SW480 (cell line): ENCODE measurements at regions not wholly inside any gene's neighbourhood (a gene's known extent, or its start where the extent isn't known, plus 50 kb on each side); places are given as distances from the start of the nearest gene placed in this dataset.

Experiments
- DNase-seq: peaks from one replicate; pipeline ENCODE4 v3.0.0-alpha.2; 2016; ENCODE audit warnings: low spot score

GRCh38 chr3:159763602-159764489 lies 224.8 kb upstream of the IL12A start:
- peak; percentile 91 for DNase-seq

GRCh38 chr3:159764490-159765029 lies 224.1 kb upstream of the IL12A start:
- no peak for DNase-seq

DNA sequence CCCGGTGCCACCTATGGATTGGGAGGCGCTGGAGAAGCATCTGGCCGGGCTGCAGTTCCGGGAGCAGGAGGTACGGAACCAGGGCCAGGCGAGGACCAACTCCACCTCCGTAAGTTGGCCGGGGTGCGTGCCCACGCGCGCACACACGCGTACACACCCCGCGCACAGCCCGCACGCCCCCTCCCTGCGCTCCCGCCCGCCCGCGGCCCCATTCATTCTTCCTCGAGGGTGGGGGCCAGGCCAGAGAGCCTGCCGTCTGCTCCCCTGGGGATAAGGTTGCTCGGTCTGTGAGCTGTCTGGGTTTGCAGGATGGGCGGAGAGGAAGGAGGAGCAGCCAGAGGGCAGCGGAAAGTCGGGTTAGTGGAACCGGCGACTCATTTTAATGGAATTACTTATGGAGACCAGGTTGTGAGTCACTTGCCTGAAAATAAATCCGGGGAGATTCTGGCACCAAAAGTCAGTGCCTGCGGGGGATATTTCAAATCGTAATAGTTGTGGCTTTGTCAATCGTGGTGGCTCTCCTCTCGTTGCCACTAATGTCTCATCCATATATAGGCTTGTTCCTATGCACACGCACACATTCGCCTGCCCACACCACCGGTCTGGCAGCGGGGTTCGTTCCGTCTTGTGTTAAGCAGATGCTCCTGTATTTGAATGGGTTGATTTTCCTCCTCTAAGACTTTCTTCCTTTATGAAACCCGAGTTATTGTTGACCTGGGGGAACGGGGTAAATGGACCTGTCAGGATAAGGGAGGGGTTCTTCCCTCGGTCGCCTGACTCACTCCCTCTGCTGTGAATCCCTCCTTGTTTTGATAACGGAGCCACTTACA lies 223.4 kb upstream of the IL12A start:
- DNase-seq: peak; percentile 95

- no peak for DNase-seq
These were observed 222.8 kb upstream of the IL12A start for GRCh38 chr3:159765860-159766294.

DNA sequence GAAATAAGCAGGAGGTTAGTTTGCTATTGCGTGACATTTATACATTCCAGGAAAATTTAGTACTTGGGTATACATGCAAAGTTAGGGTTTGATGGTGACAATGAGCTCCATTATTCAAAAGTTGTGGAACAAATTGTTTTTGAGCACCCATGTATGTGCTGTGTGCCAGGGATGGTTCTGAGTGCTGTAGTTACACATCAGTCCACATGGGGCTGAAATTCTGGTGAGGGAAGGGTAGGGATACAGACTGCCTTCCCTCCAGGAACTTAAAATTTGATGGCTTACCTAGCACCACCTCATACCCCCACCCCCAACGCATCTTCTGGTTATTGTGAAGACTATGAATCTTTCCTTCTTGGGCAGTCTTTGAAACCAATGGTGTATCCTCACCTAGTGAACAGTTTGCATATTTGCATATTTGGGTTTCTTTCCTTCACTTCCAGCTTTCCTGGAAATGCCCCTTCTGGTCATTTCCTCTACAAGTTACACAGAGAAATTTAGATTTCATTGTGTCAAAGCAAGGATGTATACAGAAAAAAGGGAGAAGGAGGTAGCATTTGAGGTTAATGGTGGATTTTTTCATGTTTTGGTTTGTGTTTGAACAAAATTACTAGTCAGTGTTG lies 222.0 kb upstream of the IL12A start:
- DNase-seq: peak; percentile 51

GRCh38 chr3:159770998-159771397 lies 217.6 kb upstream of the IL12A start:
- DNase-seq: no peak

- DNase-seq: no peak
These were observed 216.6 kb upstream of the IL12A start for GRCh38 chr3:159771865-159772611.

DNA sequence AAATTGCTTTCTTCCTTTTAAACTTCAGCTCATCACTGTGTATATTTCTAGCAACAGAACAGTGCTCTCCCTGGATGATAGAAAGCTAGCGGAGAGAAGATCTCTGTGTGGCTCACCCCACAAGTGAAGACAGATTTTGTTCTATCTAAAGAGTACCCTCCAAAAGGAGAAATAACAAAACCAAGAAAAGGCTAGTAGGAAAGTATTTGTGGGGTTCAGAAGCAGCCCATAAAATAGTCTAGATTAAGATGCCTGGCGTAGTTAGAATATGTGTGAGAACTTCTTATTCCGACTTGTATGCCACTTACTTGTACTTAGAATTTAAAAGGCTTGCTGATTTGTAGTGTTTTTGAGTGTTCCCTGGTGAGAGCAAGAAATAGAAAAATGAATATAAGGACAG lies 214.9 kb upstream of the IL12A start:
- no peak for DNase-seq

DNA sequence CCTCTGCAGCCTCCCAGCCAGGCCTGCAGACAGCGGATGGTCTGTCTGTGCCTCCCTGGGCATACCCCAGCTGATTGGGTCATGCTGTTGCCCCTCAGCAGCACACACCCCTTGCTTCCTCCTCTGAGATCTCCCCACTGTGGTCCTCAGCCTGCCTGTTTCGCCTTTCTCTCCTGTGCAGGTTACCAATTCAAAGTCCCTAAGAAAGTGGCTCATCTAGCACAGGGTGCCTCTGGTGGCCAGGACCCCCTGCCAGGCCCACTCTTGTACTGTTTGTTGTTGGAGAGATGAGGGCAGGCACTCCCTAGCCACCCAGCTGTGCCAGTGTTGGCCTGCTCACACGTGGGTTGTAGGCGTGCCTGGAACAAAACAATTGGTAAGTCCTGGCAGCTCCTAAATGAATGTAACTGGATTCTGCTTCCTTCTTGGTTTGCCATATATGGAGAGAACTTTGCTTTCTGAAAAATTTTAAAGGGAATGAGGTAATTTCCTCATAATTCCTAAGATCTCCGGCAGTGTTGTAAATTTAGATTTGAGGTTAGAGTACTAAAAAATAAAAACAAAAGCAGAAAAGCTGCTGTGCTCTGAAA lies 213.2 kb upstream of the IL12A start:
- DNase-seq: no peak

DNA sequence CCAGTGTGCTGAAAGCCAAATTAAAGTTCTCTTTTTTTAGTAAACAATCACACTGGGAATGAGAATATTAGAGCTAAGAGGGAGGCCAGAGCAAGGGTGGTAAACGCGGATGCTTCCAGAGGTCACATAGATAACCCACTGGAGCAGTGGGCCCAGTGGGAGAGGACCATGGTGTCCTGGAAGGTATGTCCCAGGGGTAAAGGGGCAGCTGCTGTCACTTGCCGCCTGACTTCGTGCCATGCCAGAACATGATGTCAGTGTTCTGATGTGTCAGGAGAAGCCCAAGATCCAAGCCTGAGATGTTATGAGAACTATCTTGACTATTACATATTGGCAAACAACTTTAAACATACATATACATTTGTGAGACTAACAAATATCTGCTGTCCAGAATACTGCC lies 211.9 kb upstream of the IL12A start:
- DNase-seq: no peak

GRCh38 chr3:159779883-159780282 lies 208.8 kb upstream of the IL12A start:
- no peak for DNase-seq

GRCh38 chr3:159781867-159782266 lies 206.8 kb upstream of the IL12A start:
- DNase-seq: peak; percentile 34

GRCh38 chr3:159782724-159783421 lies 205.8 kb upstream of the IL12A start:
- DNase-seq: no peak

DNA sequence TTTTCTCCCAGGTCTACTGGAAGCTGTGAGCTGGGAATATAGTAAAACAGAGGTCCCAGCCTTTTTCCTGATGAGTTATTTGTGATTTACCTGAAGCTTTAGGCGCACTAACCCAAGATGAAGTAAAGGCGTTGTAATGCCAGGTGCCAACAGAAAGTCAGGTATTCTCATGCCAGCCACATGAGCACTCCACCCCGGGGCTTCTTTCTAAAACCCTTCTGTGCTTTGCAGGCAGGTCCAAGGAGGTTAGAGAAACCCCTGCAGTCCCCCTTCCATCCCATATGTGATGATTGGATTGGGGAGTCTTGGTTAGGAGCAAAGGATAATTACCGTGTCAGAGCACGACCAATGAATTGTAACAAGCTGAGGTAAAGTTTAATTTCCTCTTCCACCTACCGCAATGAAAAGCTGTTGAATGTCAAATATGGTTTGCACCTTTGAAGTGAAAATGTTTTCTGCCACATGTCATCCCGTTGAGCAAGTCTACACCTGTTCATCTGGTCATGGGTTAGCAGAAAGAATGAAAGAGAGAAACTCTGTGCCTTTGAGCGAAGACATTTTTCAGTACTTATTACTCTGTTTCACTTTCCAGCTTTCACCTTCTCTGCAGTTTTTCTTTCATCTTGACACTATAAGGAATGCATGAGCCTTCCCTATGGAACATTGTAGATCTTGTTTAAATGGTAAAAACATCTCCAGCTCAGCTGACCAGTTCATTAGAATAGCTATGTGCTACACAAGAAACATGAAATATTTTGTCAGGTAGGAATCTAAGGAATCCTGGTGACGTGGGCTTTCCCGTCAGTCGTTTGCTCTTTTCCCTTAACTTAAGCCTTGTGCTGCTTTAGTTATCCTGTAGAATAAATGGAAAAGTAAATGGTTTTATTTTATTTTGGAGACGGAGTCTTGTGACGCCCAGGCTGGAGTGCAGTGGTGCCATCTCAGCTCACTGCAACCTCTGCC lies 204.6 kb upstream of the IL12A start:
- peak; percentile 71 for DNase-seq

- DNase-seq: no peak
These were observed 203.3 kb upstream of the IL12A start for GRCh38 chr3:159785273-159785708.

GRCh38 chr3:159786489-159787177 lies 202.0 kb upstream of the IL12A start:
- DNase-seq: peak; percentile 61

DNA sequence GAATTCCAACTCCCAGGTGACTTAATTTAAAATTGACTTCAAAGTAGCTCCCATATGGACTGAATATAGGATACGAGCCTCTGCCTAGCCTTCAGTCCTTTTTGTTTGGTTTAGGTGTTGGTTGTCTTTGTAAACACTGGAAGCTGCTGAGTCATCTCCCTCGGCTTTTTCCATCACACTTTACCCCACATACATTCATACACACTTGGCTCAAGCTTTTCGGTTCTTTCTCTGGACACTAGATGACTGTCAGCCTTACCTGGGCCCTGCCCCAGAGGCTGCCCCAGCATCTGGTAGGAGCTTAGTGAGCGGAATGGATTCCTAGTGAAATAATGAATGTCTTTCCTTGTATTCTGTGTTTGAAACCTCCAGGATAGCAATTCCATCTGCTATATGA lies 201.5 kb upstream of the IL12A start:
- DNase-seq: peak; percentile 93

DNA sequence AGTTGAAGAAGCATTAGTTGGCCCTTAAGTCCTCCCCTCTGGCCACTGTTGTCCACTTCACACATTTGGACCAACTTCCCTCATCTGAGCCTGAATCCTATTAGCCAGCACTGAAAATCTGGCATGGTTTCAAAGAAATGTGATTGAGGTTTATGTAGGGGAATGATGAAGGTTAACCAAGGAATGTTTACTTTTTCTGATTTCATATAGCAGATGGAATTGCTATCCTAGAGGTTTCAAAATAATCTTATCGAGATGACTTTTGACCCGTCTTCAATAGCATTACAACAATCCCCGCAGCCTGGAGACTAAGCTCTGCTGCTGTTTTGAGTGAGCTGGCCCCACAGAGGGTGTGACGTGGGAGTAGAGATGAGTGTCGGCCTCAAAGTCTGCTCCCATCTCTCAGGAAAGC lies 200.8 kb upstream of the IL12A start:
- peak; percentile 36 for DNase-seq

- no peak for DNase-seq
These were observed 200.3 kb upstream of the IL12A start for GRCh38 chr3:159788291-159788690.
